K562 (cell line): ENCODE measurements at regions not wholly inside any gene's neighbourhood (a gene's known extent, or its start where the extent isn't known, plus 50 kb on each side); places are given as distances from the start of the nearest gene placed in this dataset.
A peak's percentile ranks its signal among the peaks of the same experiment; 100 is the strongest.
"Not testable (repeated sequence)": the region's sequence is repeated elsewhere in the genome, so short reads cannot be mapped to it uniquely, and the experiment has no call there.

ENCODE experiments used
- ATAC-seq: fragments of 200-7000 bp; cut with Tn5 transposase; 3 replicates; pipeline ENCODE4 v1.9.1; 2020; ENCODE audit warnings: moderate library complexity
- BruUV-seq: library from RNA; stranded (reverse); fragments of 400-500 nt; replicated peaks from 2 replicates; lab custom pipeline; 2021; lab: Mats Ljungman, UMichigan
- CTCF ChIA-PET: fragments of 300-600 bp; formaldehyde crosslinking; extraction: SDS; loops from one replicate; lab custom pipeline; 2021; ENCODE audit warnings: low intra/inter-chr PET ratio; lab: Yijun Ruan, JAX
- POLR2A ChIA-PET: fragments of 300-600, 350-650 bp; sonication (Branson Sonifier 250); formaldehyde crosslinking; extraction: SDS; loops from one replicate; lab custom pipeline; 2021; ENCODE audit warnings: antibody characterized with exemption, inconsistent platforms; lab: Yijun Ruan, JAX
- DNase-seq, 4 experiments: peaks; one replicate each; pipeline versions ENCODE4 v3.0.0 to v3.0.0-alpha.2; 2011 to 2018; ENCODE audit warnings: low spot score in 3 of 4, mixed read lengths in 3 of 4; ENCODE audit errors: extremely low read depth in 1 of 4
- FAIRE-seq: peaks from 2 replicates; lab custom pipeline; 2011; peaks lifted over from hg19 to GRCh38; lab: Jason Lieb, UNC
- H2AFZ ChIP-seq: 2 replicates; pipeline ENCODE4 v1.6.0; 2011; ENCODE audit warnings: low read depth, low read length, control low read depth, inconsistent platforms
- H3K27ac ChIP-seq: fragments of 200-600 bp; 3 replicates; pipeline ENCODE4 v1.8.0; 2011; ENCODE audit warnings: low read depth, mild to moderate bottlenecking, control low read depth, inconsistent platforms, low read length, moderate library complexity, mixed read lengths; ENCODE audit errors: extremely low read depth
- H3K27me3 ChIP-seq, 2 experiments: fragments of 300-600 bp in 1 of 2; 2 replicates in 1 of 2; 3 replicates in 1 of 2; pipeline versions ENCODE4 v1.6.0 to v1.8.0; 2011; ENCODE audit warnings: inconsistent platforms in 2 of 2, low read length in 2 of 2, mild to moderate bottlenecking in 1 of 2, mixed read lengths in 1 of 2, moderate library complexity in 1 of 2; ENCODE audit not compliant: control insufficient read depth in 2 of 2, insufficient read depth in 2 of 2
- H3K36me3 ChIP-seq: fragments of 300-600 bp; 3 replicates; pipeline ENCODE4 v1.8.0; 2011; ENCODE audit warnings: mild to moderate bottlenecking, low read length, inconsistent platforms; ENCODE audit not compliant: control insufficient read depth, insufficient read depth
- H3K4me1 ChIP-seq, 2 experiments: fragments of 200-600 bp in 1 of 2; replicated peaks in 1 of 2; 2 replicates in 1 of 2; 3 replicates in 1 of 2; pipeline versions ENCODE4 v1.5.1 to v1.8.0; 2011; ENCODE audit warnings: inconsistent platforms in 2 of 2, low read length in 2 of 2, mild to moderate bottlenecking in 1 of 2, mixed read lengths in 1 of 2, moderate library complexity in 1 of 2; ENCODE audit not compliant: control insufficient read depth in 2 of 2, insufficient read depth in 2 of 2
- H3K4me2 ChIP-seq: 2 replicates; pipeline ENCODE4 v1.6.1; 2011; ENCODE audit warnings: low read length, control low read depth, inconsistent platforms, mixed read lengths; ENCODE audit not compliant: insufficient read depth
- H3K4me3 ChIP-seq: fragments of 200-600 bp; sonication (generic), shearing (Covaris generic); 2 replicates; pipeline ENCODE4 v1.5.1; 2016; ENCODE audit warnings: control low read depth, inconsistent platforms
- H3K79me2 ChIP-seq: fragments of 200-600 bp; 3 replicates; pipeline ENCODE4 v1.8.0; 2011; ENCODE audit warnings: low read length, inconsistent platforms; ENCODE audit not compliant: control insufficient read depth, insufficient read depth
- H3K9ac ChIP-seq, 2 experiments: 2 replicates each; pipeline versions ENCODE4 v1.6.0 to v1.6.1; 2011; ENCODE audit warnings: low read depth in 2 of 2, low read length in 2 of 2, control low read depth in 1 of 2, inconsistent platforms in 1 of 2, mild to moderate bottlenecking in 1 of 2, mixed read lengths in 1 of 2; ENCODE audit not compliant: insufficient read depth in 1 of 2
- H3K9me1 ChIP-seq: one replicate; pipeline ENCODE4 v1.6.0; 2011; ENCODE audit warnings: inconsistent platforms, mild to moderate bottlenecking, low read length, moderate library complexity; ENCODE audit not compliant: control insufficient read depth, insufficient read depth
- H3K9me3 ChIP-seq: replicated peaks from 2 replicates; pipeline ENCODE4 v1.5.1; 2011; ENCODE audit warnings: low read depth, low read length, inconsistent platforms; ENCODE audit not compliant: control insufficient read depth, insufficient read depth
- H4K20me1 ChIP-seq: replicated peaks from 2 replicates; pipeline ENCODE4 v1.6.1; 2011; ENCODE audit warnings: low read length, inconsistent platforms, mixed read lengths; ENCODE audit not compliant: control insufficient read depth, insufficient read depth
- ASH1L ChIP-seq: fragments of 450-650 bp; IDR thresholded peaks from 2 replicates; pipeline ENCODE4 v1.6.1; 2018; ENCODE audit warnings: borderline replicate concordance, mild to moderate bottlenecking, low read depth; ENCODE audit not compliant: partially characterized antibody
- ELF1 ChIP-seq: fragments of 200-800 bp; sonication (Bioruptor generic); IDR thresholded peaks from 2 replicates; pipeline ENCODE4 v1.6.1; 2016; ENCODE audit warnings: missing genetic modification characterization, missing compliant biosample characterization
- ILF3 ChIP-seq: fragments of 450-650 bp; IDR thresholded peaks from 2 replicates; pipeline ENCODE4 v1.6.1; 2018; ENCODE audit warnings: antibody characterized with exemption, mild to moderate bottlenecking, moderate library complexity, borderline replicate concordance
- STAT5B ChIP-seq: fragments of 250-450 bp; sonication (Bioruptor Pico); IDR thresholded peaks from 2 replicates; pipeline ENCODE4 v1.8.0; 2021; ENCODE audit warnings: mild to moderate bottlenecking, inconsistent platforms
- ZNF146 ChIP-seq: IDR thresholded peaks from one replicate; pipeline ENCODE4 v1.6.1; 2018; ENCODE audit warnings: missing compliant biosample characterization; ENCODE audit not compliant: unreplicated experiment
- WGBS: fragments of 100-300 bp; shearing (Covaris generic); methylation state at CpG from one replicate; pipeline ENCODE4 v1.1.6; 2016; ENCODE audit warnings: low coverage, mixed read lengths; ENCODE audit not compliant: insufficient coverage; ENCODE audit errors: missing lambda C conversion rate; 5-methylcytosine and 5-hydroxymethylcytosine counted together
- in situ Hi-C: fragments of 300-500 bp; cut with MboI; formaldehyde crosslinking; loops from 4 replicates; pipeline ENCODE4 v1.15.0; 2018; ENCODE audit warnings: inconsistent platforms, mixed read lengths
- intact Hi-C: fragments of 100-400 bp; cut with micrococcal nuclease; formaldehyde crosslinking; loops from 2 replicates; pipeline ENCODE4 v1.14.2; 2022
- TF ChIP-seq, protein P1 (sequence below), 3 experiments: IDR thresholded peaks in 2 of 3; conservative IDR thresholded peaks in 1 of 3; 2 replicates each; pipeline ENCODE4 v1.5.1; 2011 to 2012; ENCODE audit warnings: low read length in 3 of 3, mild to moderate bottlenecking in 3 of 3, control low read depth in 2 of 3, improper control_type of control experiment in 1 of 3, inconsistent platforms in 1 of 3, low read depth in 1 of 3, mixed read lengths in 1 of 3, moderate library complexity in 1 of 3; ENCODE audit not compliant: insufficient read depth in 2 of 3
- TF ChIP-seq, protein P2 (sequence below): IDR thresholded peaks from 2 replicates; pipeline ENCODE4 v1.6.1; 2011; ENCODE audit warnings: borderline replicate concordance, low read depth, mild to moderate bottlenecking, moderate library complexity, low read length; ENCODE audit not compliant: insufficient read depth, poor library complexity, severe bottlenecking

DNA sequence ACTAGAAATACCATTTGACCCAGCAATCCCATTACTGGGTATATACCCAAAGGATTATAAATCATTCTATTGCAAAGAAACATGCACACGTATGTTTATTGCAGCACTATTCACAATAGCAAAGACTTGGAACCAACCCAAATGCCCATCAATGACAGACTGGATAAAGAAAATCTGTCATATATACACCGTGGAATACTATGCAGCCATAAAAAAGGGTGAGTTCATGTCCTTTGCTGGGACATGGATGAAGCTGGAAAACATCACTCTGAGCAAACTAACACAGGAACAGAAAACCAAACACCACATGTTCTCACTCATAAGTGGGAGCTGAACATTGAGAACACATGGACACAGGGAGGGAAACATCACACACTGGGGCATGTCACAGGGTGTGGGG lies 180.7 kb upstream of the IRX4 start:
- peak; percentile 83 for TF ChIP-seq ZNF146 (CRISPR knock-in tag)
- in situ Hi-C loops, H3K79me2 ChIP-seq, intact Hi-C loops, H3K4me3 ChIP-seq, POLR2A ChIA-PET, H3K9ac ChIP-seq, CTCF ChIA-PET, DNase-seq, H4K20me1 ChIP-seq, H3K9me1 ChIP-seq, ATAC-seq, H2AFZ ChIP-seq, H3K4me1 ChIP-seq, H3K9me3 ChIP-seq, FAIRE-seq, BruUV-seq, H3K4me2 ChIP-seq, H3K36me3 ChIP-seq, H3K27ac ChIP-seq: not testable (repeated sequence)
- H3K27me3 ChIP-seq = peaks cover 11 to 12% of the 10 kb centered on the region in 2 experiments
- WGBS = 0% methylated on average over 2 of the region's 2 CpGs

DNA sequence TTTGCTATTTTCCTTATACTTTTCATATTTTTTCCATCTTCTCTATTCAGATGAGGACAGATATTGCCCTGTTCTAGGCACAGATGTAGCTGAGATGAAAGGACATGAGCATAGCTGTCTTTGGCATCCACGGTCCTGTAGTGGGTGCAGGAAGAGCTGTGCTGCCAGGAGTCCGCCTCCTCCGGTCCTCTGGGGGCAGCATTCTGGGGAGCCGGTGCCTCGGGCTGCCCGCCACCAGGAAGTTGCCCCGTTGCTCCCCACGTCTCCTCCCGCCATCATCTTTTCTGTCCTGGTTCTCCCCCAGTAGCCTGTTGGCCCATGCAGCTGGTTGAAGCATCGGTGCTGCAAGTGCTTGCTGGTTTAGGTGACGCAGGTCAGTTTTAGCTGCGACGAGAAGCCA lies 170.0 kb upstream of the IRX4 start:
- POLR2A ChIA-PET = interaction anchor here (0.6 to 0.8 kb wide), 2 partner anchors 13 to 52 kb away, joined by 4 to 6 read pairs; no protein-coding TSS in a partner anchor
- no peak overlapping the region for H3K27ac ChIP-seq
- H3K4me2 ChIP-seq = no peak overlapping the region
- peaks cover 9 to 35% of the 10 kb centered on the region in 2 experiments; a peak in 3 of 5 replicates for H3K27me3 ChIP-seq
- TF ChIP-seq ELF1 (tag) = peak; percentile 34; the same call in 1 of the 2 replicates
- TF ChIP-seq, protein P1, sequence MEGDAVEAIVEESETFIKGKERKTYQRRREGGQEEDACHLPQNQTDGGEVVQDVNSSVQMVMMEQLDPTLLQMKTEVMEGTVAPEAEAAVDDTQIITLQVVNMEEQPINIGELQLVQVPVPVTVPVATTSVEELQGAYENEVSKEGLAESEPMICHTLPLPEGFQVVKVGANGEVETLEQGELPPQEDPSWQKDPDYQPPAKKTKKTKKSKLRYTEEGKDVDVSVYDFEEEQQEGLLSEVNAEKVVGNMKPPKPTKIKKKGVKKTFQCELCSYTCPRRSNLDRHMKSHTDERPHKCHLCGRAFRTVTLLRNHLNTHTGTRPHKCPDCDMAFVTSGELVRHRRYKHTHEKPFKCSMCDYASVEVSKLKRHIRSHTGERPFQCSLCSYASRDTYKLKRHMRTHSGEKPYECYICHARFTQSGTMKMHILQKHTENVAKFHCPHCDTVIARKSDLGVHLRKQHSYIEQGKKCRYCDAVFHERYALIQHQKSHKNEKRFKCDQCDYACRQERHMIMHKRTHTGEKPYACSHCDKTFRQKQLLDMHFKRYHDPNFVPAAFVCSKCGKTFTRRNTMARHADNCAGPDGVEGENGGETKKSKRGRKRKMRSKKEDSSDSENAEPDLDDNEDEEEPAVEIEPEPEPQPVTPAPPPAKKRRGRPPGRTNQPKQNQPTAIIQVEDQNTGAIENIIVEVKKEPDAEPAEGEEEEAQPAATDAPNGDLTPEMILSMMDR (IDR thresholded peaks at IDR 0.05 in 2 of 3, conservative IDR thresholded peaks at IDR 0.05 in 1 of 3; ENCODE audit: insufficient read depth in 2 of 3, low read depth in 1 of 3, low read length in 3 of 3) = 0 out of 6 replicates have a peak, but pooled peaks of 1 of the 3 experiments have one; percentile 15
- no peak for TF ChIP-seq ASH1L
- TF ChIP-seq ILF3 = no peak
- no peak for TF ChIP-seq STAT5B (CRISPR knock-in tag)
- TF ChIP-seq, protein P2, sequence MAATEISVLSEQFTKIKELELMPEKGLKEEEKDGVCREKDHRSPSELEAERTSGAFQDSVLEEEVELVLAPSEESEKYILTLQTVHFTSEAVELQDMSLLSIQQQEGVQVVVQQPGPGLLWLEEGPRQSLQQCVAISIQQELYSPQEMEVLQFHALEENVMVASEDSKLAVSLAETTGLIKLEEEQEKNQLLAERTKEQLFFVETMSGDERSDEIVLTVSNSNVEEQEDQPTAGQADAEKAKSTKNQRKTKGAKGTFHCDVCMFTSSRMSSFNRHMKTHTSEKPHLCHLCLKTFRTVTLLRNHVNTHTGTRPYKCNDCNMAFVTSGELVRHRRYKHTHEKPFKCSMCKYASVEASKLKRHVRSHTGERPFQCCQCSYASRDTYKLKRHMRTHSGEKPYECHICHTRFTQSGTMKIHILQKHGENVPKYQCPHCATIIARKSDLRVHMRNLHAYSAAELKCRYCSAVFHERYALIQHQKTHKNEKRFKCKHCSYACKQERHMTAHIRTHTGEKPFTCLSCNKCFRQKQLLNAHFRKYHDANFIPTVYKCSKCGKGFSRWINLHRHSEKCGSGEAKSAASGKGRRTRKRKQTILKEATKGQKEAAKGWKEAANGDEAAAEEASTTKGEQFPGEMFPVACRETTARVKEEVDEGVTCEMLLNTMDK = peak; percentile 23
- TF ChIP-seq, all 486 proteins: peak for 3
- Histone ChIP-seq H3K36me3 (no peaks in the 10 kb centered on the region), H2AFZ (no peak overlapping the region), H3K9me1 (no peaks in the 10 kb centered on the region), H4K20me1 (no peaks in the 10 kb centered on the region), H3K9me3 (no peaks in the 10 kb centered on the region), H3K79me2 (no peaks in the 10 kb centered on the region), H3K4me3 (no peak overlapping the region), H3K9ac (no peak overlapping the region), H3K4me1 (no peaks in the 10 kb centered on the region)
- no TSS peak for BruUV-seq
- intact Hi-C loops = no loop called here
- WGBS = 1% methylated on average over 13 of the region's 13 CpGs
- peak; percentile 71 for ATAC-seq
- CTCF ChIA-PET = no interaction called here
- FAIRE-seq = no peak
- no peak for DNase-seq
- in situ Hi-C loops = no loop called here
